B cell (primary cell): ENCODE measurements at regions not wholly inside any gene's neighbourhood (a gene's known extent, or its start where the extent isn't known, plus 50 kb on each side); places are given as distances from the start of the nearest gene placed in this dataset.

Source experiments
- ATAC-seq: fragments of 200-7000 bp; cut with Tn5 transposase; one replicate; pipeline ENCODE4 v1.10.0; 2021; ENCODE audit warnings: low read depth, mild to moderate bottlenecking, moderate number of reproducible peaks, moderate library complexity
- CTCF ChIA-PET: fragments of 350-600 bp; sonication (Branson Sonifier 250); formaldehyde crosslinking; loops from one replicate; lab custom pipeline; 2021; ENCODE audit warnings: antibody characterized with exemption, inconsistent platforms; lab: Charles Lee
- POLR2A ChIA-PET: fragments of 350-600 bp; sonication (Branson Sonifier 250); formaldehyde crosslinking; loops from one replicate; lab custom pipeline; 2021; ENCODE audit warnings: antibody characterized with exemption; lab: Charles Lee
- DNase-seq: peaks from one replicate; pipeline ENCODE4 v3.0.0; 2013
- H2AFZ ChIP-seq: 2 replicates; pipeline ENCODE4 v1.6.1; 2012; ENCODE audit warnings: mild to moderate bottlenecking, low read depth, low read length; ENCODE audit not compliant: insufficient read depth, poor library complexity, severe bottlenecking
- H3K27ac ChIP-seq, 2 donors: 1 replicate in 1 of 2; 2 replicates in 1 of 2; pipeline ENCODE4 v1.5.1; 2012 to 2013; ENCODE audit warnings: low read length in 2 of 2, mild to moderate bottlenecking in 2 of 2, moderate library complexity in 1 of 2
- H3K27me3 ChIP-seq, 4 experiments: fragments of 200-600 bp in 1 of 4; sonication (generic) in 1 of 4; replicated peaks in 1 of 4; 1 replicate in 2 of 4; 2 replicates in 2 of 4; pipeline versions ENCODE4 v1.6.1 to v1.7.0; 2013 to 2016; ENCODE audit warnings: low read length in 3 of 4, mild to moderate bottlenecking in 2 of 4, mixed read lengths in 1 of 4, moderate library complexity in 1 of 4; ENCODE audit not compliant: insufficient read depth in 4 of 4, control insufficient read depth in 3 of 4; ENCODE audit errors: control extremely low read depth in 1 of 4
- H3K36me3 ChIP-seq, 2 experiments: replicated peaks in 1 of 2; 1 replicate in 1 of 2; 2 replicates in 1 of 2; pipeline versions ENCODE4 v1.6.1 to v1.7.1; 2013; ENCODE audit warnings: low read length in 1 of 2; ENCODE audit not compliant: insufficient read depth in 2 of 2, control insufficient read depth in 1 of 2; ENCODE audit errors: control extremely low read depth in 1 of 2, extremely low read depth in 1 of 2
- H3K4me1 ChIP-seq, 2 donors: fragments of 200-600 bp in 1 of 2; sonication (generic) in 1 of 2; 1 replicate in 1 of 2; 2 replicates in 1 of 2; pipeline versions ENCODE4 v1.5.1 to v1.6.1; 2013 to 2017; ENCODE audit warnings: low read length in 2 of 2; ENCODE audit not compliant: control insufficient read depth in 2 of 2, insufficient read depth in 2 of 2
- H3K4me2 ChIP-seq: replicated peaks from 2 replicates; pipeline ENCODE3; 2012; ENCODE audit warnings: mild to moderate bottlenecking, low read depth, low read length; ENCODE audit not compliant: poor library complexity, severe bottlenecking
- H3K4me3 ChIP-seq, 5 experiments: fragments of 200-600 bp in 1 of 5; sonication (generic) in 1 of 5; 1 replicate in 3 of 5; 2 replicates in 2 of 5; pipeline versions ENCODE4 v1.5.1 to v1.7.0; 2011 to 2016; ENCODE audit warnings: low read length in 4 of 5, mild to moderate bottlenecking in 4 of 5, low read depth in 2 of 5, control low read depth in 1 of 5, moderate library complexity in 1 of 5; ENCODE audit not compliant: insufficient read depth in 1 of 5; ENCODE audit errors: control extremely low read depth in 1 of 5, extremely low read depth in 1 of 5
- H3K79me2 ChIP-seq: fragments of 200-600 bp; sonication (generic); one replicate; pipeline ENCODE4 v1.6.0; 2016; ENCODE audit warnings: low read length; ENCODE audit not compliant: control insufficient read depth, insufficient read depth
- H3K9ac ChIP-seq: fragments of 200-600 bp; sonication (generic); 2 replicates; pipeline ENCODE4 v1.6.1; 2017; ENCODE audit warnings: mild to moderate bottlenecking, low read length, moderate library complexity
- H3K9me3 ChIP-seq, 3 donors: one replicate each; pipeline versions ENCODE4 v1.6.1 to v1.7.1; 2013; ENCODE audit warnings: low read length in 2 of 3; ENCODE audit not compliant: control insufficient read depth in 2 of 3, insufficient read depth in 1 of 3; ENCODE audit errors: control extremely low read depth in 1 of 3
- H4K20me1 ChIP-seq: 2 replicates; pipeline ENCODE4 v1.6.0; 2012; ENCODE audit warnings: mild to moderate bottlenecking, low read length; ENCODE audit not compliant: insufficient read depth, control insufficient read depth, poor library complexity, severe bottlenecking
- H3K27ac Mint-ChIP-seq: one replicate; pipeline ENCODE4 v1.8.0; 2021; ENCODE audit warnings: mixed read lengths
- H3K27me3 Mint-ChIP-seq: one replicate; pipeline ENCODE4 v1.8.0; 2021; ENCODE audit warnings: mixed read lengths
- H3K4me1 Mint-ChIP-seq: one replicate; pipeline ENCODE4 v1.8.0; 2021; ENCODE audit warnings: mixed read lengths
- H3K4me3 Mint-ChIP-seq: one replicate; pipeline ENCODE4 v1.8.0; 2021; ENCODE audit warnings: mixed read lengths
- H3K9me3 Mint-ChIP-seq: one replicate; pipeline ENCODE4 v1.8.0; 2022; ENCODE audit warnings: mixed read lengths; ENCODE audit not compliant: insufficient read depth
- EZH2 ChIP-seq: IDR thresholded peaks from 2 replicates; pipeline ENCODE4 v1.6.1; 2012; ENCODE audit warnings: borderline replicate concordance, low read depth, mild to moderate bottlenecking, moderate library complexity, low read length; ENCODE audit not compliant: insufficient read depth, poor library complexity, severe bottlenecking
- WGBS: methylation state at CpG from one replicate; pipeline ENCODE4 v1.1.5; 2013; ENCODE audit warnings: missing lambda C conversion rate; ENCODE audit not compliant: insufficient coverage; 5-methylcytosine and 5-hydroxymethylcytosine counted together
- intact Hi-C: fragments of 100-400 bp; cut with micrococcal nuclease; formaldehyde crosslinking; loops from one replicate; pipeline ENCODE4 v1.10.0; 2022
- TF ChIP-seq, protein P1 (sequence below): fragments of 200-600 bp; IDR thresholded peaks from one replicate; pipeline ENCODE4 v1.8.0; 2022; ENCODE audit warnings: antibody characterized with exemption, mild to moderate bottlenecking

DNA sequence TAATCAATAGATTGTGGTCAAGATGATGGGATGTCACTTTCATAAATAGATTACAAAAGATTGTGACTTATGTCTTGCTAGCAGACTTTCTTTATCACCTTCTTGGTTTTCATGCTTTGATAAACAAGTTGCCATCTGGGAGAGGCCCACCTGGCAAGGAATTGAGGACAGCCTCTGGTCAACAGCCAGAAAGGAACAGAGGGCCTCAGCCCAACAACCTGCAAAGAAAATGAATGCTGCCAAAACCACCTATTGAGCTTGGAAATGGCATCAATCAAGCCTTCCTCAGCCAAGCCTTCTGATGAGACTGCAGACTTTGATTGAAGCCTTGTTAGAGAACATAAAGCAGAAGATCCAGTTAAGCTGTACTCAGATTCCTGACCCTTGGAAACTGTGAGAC, 288.6 kb downstream of the SPRY2 start:
- DNase-seq (no peak), ATAC-seq (no peak)
- H3K4me2 ChIP-seq: no peak overlapping the region
- intact Hi-C loops: no loop called here
- H4K20me1 ChIP-seq: no peaks in the 10 kb centered on the region
- ChIA-PET POLR2A (no interaction called here), CTCF (no interaction called here)
- Mint-ChIP-seq H3K9me3 (no peaks in the 10 kb centered on the region), H3K4me1 (peaks cover 27% of the 10 kb centered on the region), H3K4me3 (no peak overlapping the region), H3K27ac (no peak overlapping the region), H3K27me3 (no peaks in the 10 kb centered on the region)
- TF ChIP-seq, protein P1, sequence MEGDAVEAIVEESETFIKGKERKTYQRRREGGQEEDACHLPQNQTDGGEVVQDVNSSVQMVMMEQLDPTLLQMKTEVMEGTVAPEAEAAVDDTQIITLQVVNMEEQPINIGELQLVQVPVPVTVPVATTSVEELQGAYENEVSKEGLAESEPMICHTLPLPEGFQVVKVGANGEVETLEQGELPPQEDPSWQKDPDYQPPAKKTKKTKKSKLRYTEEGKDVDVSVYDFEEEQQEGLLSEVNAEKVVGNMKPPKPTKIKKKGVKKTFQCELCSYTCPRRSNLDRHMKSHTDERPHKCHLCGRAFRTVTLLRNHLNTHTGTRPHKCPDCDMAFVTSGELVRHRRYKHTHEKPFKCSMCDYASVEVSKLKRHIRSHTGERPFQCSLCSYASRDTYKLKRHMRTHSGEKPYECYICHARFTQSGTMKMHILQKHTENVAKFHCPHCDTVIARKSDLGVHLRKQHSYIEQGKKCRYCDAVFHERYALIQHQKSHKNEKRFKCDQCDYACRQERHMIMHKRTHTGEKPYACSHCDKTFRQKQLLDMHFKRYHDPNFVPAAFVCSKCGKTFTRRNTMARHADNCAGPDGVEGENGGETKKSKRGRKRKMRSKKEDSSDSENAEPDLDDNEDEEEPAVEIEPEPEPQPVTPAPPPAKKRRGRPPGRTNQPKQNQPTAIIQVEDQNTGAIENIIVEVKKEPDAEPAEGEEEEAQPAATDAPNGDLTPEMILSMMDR: no peak
- no peak for TF ChIP-seq EZH2
- no peak overlapping the region for H3K27ac ChIP-seq
- H3K27me3 ChIP-seq: no peaks in the 10 kb centered on the region
- H3K4me1 ChIP-seq: peaks cover 18 to 20% of the 10 kb centered on the region in 2 donors
- no peak overlapping the region for H3K9ac ChIP-seq
- H3K36me3 ChIP-seq: no peaks in the 10 kb centered on the region
- H2AFZ ChIP-seq: no peak overlapping the region
- no peak overlapping the region for H3K4me3 ChIP-seq
- H3K79me2 ChIP-seq: no peaks in the 10 kb centered on the region
- peaks cover 0 to 4% (median 0%) of the 10 kb centered on the region in 3 donors for H3K9me3 ChIP-seq

DNA sequence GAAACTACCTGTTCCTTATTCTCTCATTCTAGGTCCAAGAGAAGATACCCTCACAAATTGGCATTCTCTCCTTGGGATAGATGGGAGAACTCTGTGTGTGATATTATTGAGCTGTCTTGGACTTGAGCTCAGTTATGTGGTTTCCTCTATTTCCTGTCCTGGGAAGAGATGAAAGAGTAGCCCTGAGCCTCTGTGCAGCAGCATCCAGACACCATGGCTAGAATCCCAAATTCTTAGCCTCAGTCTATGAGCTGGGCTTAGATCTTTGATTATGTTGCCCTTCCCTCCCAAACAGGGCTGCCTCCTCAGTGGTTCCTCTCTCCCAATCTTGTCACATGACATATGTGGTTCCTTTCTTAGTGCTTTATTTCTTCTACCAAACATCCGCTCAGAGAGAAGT, 290.7 kb downstream of the SPRY2 start:
- peaks cover 18 to 20% of the 10 kb centered on the region in 2 donors for H3K4me1 ChIP-seq
- WGBS: no CpG with 5 or more reads among the region's 1 CpG
- no peak overlapping the region for H3K27ac ChIP-seq
- H3K4me3 ChIP-seq: no peak overlapping the region
- TF ChIP-seq EZH2: no peak
- TF ChIP-seq, protein P1: no peak
- H2AFZ ChIP-seq: no peak overlapping the region
- H3K36me3 ChIP-seq: no peaks in the 10 kb centered on the region
- DNase-seq (no peak), ATAC-seq (no peak)
- Mint-ChIP-seq H3K4me1 (peaks cover 27% of the 10 kb centered on the region), H3K4me3 (no peak overlapping the region), H3K27me3 (no peaks in the 10 kb centered on the region), H3K27ac (no peak overlapping the region), H3K9me3 (no peaks in the 10 kb centered on the region)
- H3K27me3 ChIP-seq: no peaks in the 10 kb centered on the region
- H3K9ac ChIP-seq: no peak overlapping the region
- no peak overlapping the region for H3K4me2 ChIP-seq
- H3K9me3 ChIP-seq: peaks cover 0 to 4% (median 0%) of the 10 kb centered on the region in 3 donors
- intact Hi-C loops: no loop called here
- CTCF ChIA-PET: interaction anchor here (1.5 kb wide), 1 partner anchor 15 kb away, joined by 4 read pairs; no protein-coding TSS in a partner anchor
- no peaks in the 10 kb centered on the region for H3K79me2 ChIP-seq
- no peaks in the 10 kb centered on the region for H4K20me1 ChIP-seq
- POLR2A ChIA-PET: no interaction called here
